HG02759 (cell line): ENCODE measurements at regions not wholly inside any gene's neighbourhood (a gene's known extent, or its start where the extent isn't known, plus 50 kb on each side); places are given as distances from the start of the nearest gene placed in this dataset.
"Not testable (repeated sequence)": the region's sequence is repeated elsewhere in the genome, so short reads cannot be mapped to it uniquely, and the experiment has no call there.

Experiments
- ATAC-seq: cut with Tn5 transposase; IDR thresholded peaks from one replicate; pipeline ENCODE4 v1.9.1; 2021; ENCODE audit warnings: mild to moderate bottlenecking, moderate library complexity; ENCODE audit not compliant: unreplicated experiment

DNA sequence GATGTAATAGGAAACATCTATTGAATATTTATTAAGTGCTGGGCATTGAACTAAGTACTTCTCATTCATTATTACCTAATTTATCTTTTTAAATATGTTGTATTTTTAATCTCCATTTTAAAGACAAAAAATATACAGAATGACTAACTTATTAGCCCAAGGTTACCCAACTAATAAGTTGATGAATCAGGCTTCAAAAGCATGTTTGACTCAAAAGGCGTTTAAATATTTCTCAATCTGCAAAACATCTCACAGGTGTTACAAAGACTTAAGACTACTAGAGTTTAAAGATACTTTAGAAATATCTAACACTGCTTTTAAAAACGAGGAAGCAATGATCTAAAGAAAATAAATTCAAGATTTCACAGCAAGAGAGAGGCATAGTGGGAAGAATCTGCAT is 457.4 kb upstream of the DCN start:
- no peak for ATAC-seq

DNA sequence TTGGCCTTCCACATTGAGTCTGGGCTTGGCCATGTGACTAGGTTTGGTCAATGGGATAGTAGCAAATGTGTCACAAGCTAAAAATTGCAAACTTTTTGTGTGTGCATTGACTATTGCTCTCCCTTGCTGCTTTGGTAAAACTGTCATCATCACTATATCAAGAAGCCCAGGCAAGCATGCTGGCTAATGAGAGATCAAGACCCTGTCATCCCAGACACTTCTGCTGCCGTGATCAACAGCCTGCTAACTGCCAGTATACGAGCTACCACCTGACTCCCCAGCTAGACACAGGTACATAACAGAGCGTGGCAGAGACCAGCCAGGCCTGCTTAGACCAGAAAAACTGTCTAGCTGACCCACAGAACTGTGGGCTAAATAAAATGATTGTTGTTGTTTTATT is 456.7 kb upstream of the DCN start:
- ATAC-seq: no peak

DNA sequence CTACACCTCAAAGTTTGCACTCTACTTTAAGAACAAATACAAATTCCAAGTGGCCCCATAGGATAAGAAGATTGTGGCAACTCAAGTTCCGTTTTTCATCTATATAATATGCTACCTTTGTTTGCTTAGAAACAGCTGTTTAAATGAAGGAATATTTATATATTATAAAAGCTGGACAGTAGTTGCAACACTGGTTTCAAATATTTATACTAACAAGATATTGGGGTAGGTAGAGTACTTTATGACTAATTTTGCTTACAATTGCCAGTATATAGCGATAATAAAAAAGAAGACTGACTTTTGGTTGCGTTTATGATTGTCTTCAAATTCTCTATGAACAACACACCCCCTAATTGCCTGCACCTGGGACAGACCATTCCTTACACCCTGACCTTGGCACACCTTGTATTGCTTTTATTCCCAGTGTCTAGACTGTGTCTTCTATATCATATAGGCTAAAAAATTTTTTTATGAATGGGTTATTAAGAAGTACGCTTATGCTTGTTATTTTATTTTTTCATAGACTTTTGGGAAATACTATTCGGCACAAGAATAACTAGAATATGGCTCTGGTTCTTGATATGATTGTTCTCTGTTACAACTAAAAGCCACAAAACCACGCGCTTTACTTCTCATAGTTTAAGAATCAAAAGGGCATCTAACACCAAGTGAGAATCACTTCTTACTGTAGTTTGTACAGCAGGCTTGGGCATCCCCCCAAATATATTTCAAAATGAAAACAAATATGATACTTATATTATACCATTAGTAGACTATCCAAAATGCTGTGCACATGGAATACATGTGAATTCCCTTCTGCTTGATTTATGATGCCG is 455.4 kb upstream of the DCN start:
- ATAC-seq: no peak

GRCh38 chr12:91636721-91637120 is 454.1 kb upstream of the DCN start:
- no peak for ATAC-seq

DNA sequence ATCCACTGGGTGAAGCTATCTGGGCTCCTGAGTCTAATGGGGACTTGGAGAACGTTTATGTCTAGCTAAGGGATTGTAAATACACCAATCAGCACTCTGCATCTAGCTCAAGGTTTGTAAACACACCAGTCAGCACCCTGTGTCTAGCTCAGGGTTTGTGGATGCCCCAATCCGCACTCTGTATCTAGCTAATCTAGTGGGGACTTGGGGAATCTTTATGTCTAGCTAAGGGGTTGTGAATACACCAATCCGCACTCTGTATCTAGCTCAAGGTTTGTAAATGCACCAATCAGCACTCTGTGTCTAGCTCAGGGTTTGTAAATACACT is 451.7 kb upstream of the DCN start:
- not testable (repeated sequence) for ATAC-seq

GRCh38 chr12:91633734-91634357 is 451.2 kb upstream of the DCN start:
- ATAC-seq: no peak

DNA sequence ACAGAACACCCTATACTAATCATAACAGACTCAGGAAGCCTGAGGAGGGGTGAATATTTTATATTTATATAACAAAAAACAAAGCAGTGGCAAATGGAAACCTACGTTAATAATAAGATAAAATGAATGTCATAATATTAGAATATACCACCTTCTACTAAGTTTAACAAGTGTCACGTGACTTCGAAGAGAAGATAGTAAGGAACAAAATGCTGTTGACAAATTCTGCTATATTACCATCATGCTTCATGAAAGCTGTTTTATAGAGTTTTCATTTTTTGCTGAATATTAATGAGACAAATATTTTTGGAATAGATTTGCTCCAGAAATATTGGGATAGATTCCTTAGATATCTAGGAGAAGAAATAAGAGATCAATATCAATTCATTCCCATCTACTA is 450.6 kb upstream of the DCN start:
- no peak for ATAC-seq

- no peak for ATAC-seq
These were observed 449.6 kb upstream of the DCN start for GRCh38 chr12:91632042-91632786.

- no peak for ATAC-seq
These were observed 448.1 kb upstream of the DCN start for GRCh38 chr12:91630596-91631293.

DNA sequence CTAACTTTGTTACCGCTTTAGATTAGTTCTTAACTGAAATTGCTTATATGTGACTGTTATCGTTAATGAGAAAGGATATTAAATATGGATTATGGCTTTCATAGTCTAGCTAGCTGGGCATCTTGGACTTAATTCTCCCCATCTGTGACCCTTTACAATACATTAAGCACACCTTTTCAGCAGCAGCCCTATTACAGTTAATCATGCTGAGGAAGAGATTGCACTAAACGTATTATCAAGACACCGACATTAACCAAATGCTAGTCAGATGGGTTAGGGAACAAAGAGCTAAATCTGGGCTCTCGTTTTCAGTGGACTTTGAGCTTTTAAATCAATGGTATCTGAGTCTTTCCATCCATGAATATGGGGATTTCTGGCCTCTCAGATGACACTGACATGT is 447.5 kb upstream of the DCN start:
- ATAC-seq: no peak

DNA sequence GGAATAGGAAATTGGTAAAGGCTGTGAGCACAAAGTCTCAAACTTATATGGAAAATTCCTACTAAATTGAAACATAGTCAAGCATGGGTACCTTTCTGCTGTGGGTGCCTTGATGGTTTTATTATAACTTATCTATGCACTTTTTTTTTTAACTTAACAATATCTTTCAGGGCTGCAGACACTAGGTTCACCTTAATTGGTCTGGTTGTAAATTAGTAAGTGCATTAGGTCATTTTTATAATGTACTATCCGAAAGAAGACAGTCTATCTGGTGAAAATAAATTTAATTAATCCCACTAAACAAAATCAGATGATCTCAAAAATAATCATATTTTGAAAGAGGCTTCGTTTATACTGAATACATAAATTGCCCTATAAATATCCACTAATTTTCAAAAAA is 446.8 kb upstream of the DCN start:
- ATAC-seq: no peak

DNA sequence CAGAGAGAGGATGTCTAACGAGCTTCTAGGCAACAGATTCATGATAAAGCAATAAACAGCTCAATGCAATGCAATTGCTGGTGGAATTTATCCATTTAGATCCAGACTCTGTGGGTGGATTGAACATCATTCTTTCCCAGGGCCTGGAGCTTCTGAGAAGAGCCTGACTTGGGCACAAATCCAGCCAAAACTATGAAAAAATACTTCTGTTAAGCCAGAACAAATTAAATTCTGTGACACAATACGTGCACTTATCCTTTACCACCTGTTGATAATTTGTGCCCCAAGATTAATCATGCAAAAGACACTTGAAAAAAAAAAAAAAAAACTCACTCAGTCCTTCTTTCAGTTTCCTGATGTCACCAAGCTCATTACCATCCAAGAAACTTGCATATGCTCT is 446.0 kb upstream of the DCN start:
- ATAC-seq: no peak

- ATAC-seq: no peak
These were observed 444.6 kb upstream of the DCN start for GRCh38 chr12:91627225-91627624.

GRCh38 chr12:91622981-91623380 is 440.4 kb upstream of the DCN start:
- ATAC-seq: no peak

DNA sequence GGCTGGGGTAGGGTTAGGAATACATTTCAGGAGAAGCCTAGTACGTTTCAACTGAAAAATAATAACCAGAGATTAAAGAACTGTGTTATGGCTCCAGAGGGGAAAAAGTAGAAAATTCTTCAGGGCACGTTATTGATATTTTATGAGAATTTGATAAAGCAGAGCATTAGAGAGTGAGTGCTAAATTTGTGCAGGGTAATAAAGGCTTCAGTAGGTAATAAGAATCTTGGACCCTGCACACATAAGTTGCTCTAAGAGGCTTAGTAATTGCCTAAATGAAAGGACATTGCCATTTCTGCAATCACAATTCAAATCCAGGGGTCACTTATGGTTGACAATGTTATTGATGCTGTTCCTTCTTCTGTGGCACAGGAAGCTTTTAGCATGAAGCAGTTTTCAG is 439.4 kb upstream of the DCN start:
- ATAC-seq: no peak

- ATAC-seq: no peak
These were observed 438.4 kb upstream of the DCN start for GRCh38 chr12:91620992-91621391.

DNA sequence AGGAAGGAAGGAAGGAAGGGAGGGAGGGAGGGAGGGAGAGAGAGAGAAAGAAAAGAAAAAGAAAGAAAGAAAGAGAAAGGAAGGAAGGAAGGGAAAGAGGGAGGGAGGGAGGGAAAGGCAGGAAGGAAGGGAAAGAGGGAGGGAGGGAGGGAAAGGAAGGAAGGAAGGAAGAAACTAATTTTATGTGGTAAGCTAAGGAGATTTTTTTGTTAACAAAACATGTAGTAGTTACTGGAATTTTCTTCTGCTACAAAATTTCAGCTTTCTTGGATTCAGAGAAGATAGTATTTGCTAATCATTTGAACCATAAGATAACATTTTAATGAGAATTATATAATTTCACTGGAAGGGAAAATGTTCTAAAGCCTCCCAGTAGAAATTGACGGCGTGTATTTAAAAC is 437.8 kb upstream of the DCN start:
- no peak for ATAC-seq

DNA sequence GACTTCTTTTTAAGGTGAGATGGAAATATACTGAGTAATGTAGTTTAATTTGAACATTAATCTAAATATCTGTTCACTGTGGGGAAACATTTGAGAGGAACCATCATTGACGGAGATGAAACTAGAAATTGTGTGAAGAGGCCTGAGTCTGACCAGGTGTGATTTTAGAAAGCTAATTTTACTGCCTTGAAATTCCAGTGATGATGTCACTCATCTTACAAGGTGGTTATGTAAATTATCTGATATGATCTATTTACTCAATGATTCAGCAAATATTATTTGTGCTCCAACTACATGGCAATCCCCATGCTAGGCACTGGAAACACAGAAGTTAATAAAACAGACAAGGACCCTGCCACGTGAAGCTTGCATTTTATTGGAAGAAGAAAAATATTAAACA is 435.7 kb upstream of the DCN start:
- no peak for ATAC-seq

GRCh38 chr12:91617818-91618217 is 435.2 kb upstream of the DCN start:
- no peak for ATAC-seq

- no peak for ATAC-seq
These were observed 433.8 kb upstream of the DCN start for GRCh38 chr12:91616416-91616815.

DNA sequence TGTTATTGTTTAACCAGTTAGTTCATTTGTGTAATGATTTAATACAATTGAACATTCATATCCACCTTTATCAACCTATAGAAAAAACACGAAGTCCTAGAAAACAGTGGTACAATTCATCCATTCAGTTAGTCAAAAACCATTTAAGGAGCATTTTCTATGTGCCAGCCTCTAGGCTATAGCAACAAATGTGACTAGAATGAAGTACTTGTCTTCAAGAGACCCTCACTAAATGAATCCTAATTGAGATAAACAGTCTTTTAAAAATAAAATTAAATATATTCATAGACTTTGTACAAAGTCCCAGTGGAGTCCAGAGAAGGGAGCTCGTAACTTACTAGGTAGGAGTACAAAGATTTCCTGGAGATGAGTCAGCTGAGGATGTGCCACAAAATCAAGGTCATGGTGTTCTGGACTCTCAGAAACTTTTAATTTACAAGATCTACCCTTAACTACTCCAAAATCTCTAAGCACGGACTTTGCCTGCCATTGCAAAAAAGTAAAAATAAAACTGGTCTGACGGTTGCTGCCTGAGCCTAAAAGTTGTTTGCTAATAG is 430.7 kb upstream of the DCN start:
- ATAC-seq: no peak
